ENCODE measurements at regions not wholly inside any gene's neighbourhood (a gene's known extent, or its start where the extent isn't known, plus 50 kb on each side); places are given as distances from the start of the nearest gene placed in this dataset.

- Histone ChIP-seq H3K36me3 (no peaks in the 10 kb centered on the region), H3K4me3 (no peak overlapping the region), H3K4me1 (no peaks in the 10 kb centered on the region), H3K27ac (no peak overlapping the region), H3K9me3 (no peaks in the 10 kb centered on the region), H3K27me3 (peaks cover 0 to 5% (median 0%) of the 10 kb centered on the region in 3 donors)
- 71 to 94% methylated on average over 3 of the region's 3 CpGs for WGBS, 2 donors
- intact Hi-C loops (cut with DNase I), result no loop called here
- no peak for DNase-seq
- no peak for TF ChIP-seq POLR2AphosphoS5 (IDR thresholded peaks at IDR 0.05)
- TF ChIP-seq EP300 (IDR thresholded peaks at IDR 0.05), result no peak
- TF ChIP-seq POLR2A (IDR thresholded peaks at IDR 0.05), result no peak
- TF ChIP-seq CTCF (IDR thresholded peaks at IDR 0.05), result no peak
Measured at GRCh38 chr1:148296511-148296910, 144.4 kb upstream of the NBPF11 start.

GRCh38 chr1:148294116-148294807 is 142.2 kb upstream of the NBPF11 start:
- H3K27ac ChIP-seq, result no peak overlapping the region
- 70% methylated on average over 5 of the region's 5 CpGs for WGBS, 2 donors
- TF ChIP-seq EP300 (IDR thresholded peaks at IDR 0.05) (no peak), POLR2AphosphoS5 (IDR thresholded peaks at IDR 0.05) (no peak), POLR2A (IDR thresholded peaks at IDR 0.05) (no peak), CTCF (IDR thresholded peaks at IDR 0.05) (no peak)
- H3K36me3 ChIP-seq, result no peaks in the 10 kb centered on the region
- intact Hi-C loops (cut with DNase I), result loop anchor here (5.0 kb wide), 1 partner anchor 43 kb away; no protein-coding TSS in a partner anchor
- H3K4me3 ChIP-seq, result no peak overlapping the region
- H3K9me3 ChIP-seq, result no peaks in the 10 kb centered on the region
- no peaks in the 10 kb centered on the region for H3K4me1 ChIP-seq
- no peak for DNase-seq
- H3K27me3 ChIP-seq, result peaks cover 0 to 5% (median 0%) of the 10 kb centered on the region in 3 donors

- TF ChIP-seq CTCF (IDR thresholded peaks at IDR 0.05) (no peak), EP300 (IDR thresholded peaks at IDR 0.05) (no peak), POLR2AphosphoS5 (IDR thresholded peaks at IDR 0.05) (no peak), POLR2A (IDR thresholded peaks at IDR 0.05) (no peak)
Measured at GRCh38 chr1:148293651-148294050, 141.6 kb upstream of the NBPF11 start.

GRCh38 chr1:148292915-148293314 is 140.8 kb upstream of the NBPF11 start:
- no peaks in the 10 kb centered on the region for H3K4me1 ChIP-seq
- intact Hi-C loops (cut with DNase I), result loop anchor here (5.0 kb wide), 1 partner anchor 44 kb away; no protein-coding TSS in a partner anchor
- peaks cover 0 to 5% (median 0%) of the 10 kb centered on the region in 3 donors for H3K27me3 ChIP-seq
- no peaks in the 10 kb centered on the region for H3K36me3 ChIP-seq
- no peak for DNase-seq
- 61 to 74% methylated on average over 2 of the region's 2 CpGs for whole genome bisulfite sequencing, 2 donors
- no peak overlapping the region for H3K27ac ChIP-seq
- no peaks in the 10 kb centered on the region for H3K9me3 ChIP-seq
- no peak for TF ChIP-seq POLR2A (IDR thresholded peaks at IDR 0.05)
- no peak for TF ChIP-seq POLR2AphosphoS5 (IDR thresholded peaks at IDR 0.05)
- no peak for TF ChIP-seq EP300 (IDR thresholded peaks at IDR 0.05)
- no peak for TF ChIP-seq CTCF (IDR thresholded peaks at IDR 0.05)
- H3K4me3 ChIP-seq, result no peak overlapping the region

More at GRCh38 chr1:148293651-148294050, 141.6 kb upstream of the NBPF11 start:
- no peaks in the 10 kb centered on the region for H3K36me3 ChIP-seq
- no peak overlapping the region for H3K4me3 ChIP-seq
- intact Hi-C loops (cut with DNase I), result loop anchor here (5.0 kb wide), 1 partner anchor 44 kb away; no protein-coding TSS in a partner anchor
- no peak overlapping the region for H3K27ac ChIP-seq
- no peaks in the 10 kb centered on the region for H3K4me1 ChIP-seq
- DNase-seq, result no peak
- no peaks in the 10 kb centered on the region for H3K9me3 ChIP-seq
- peaks cover 0 to 5% (median 0%) of the 10 kb centered on the region in 3 donors for H3K27me3 ChIP-seq
- WGBS, 2 donors, result 48 to 67% methylated on average over 6 of the region's 6 CpGs
